Spleen (tissue), 7 donors: ENCODE measurements at regions not wholly inside any gene's neighbourhood (a gene's known extent, or its start where the extent isn't known, plus 50 kb on each side); places are given as distances from the start of the nearest gene placed in this dataset.

Experiments used
- CTCF ChIP-seq, 11 experiments: fragments of 200-600 bp in 7 of 11; fragments of 450-650 bp in 4 of 11; sonication (generic) in 4 of 11; IDR thresholded peaks in 8 of 11; conservative IDR thresholded peaks in 3 of 11; 1 replicate in 7 of 11; 2 replicates in 4 of 11; pipeline versions ENCODE4 v1.4.0 to v1.8.0; 2016 to 2021; ENCODE audit warnings: antibody characterized with exemption in 11 of 11, inconsistent platforms in 4 of 11, mild to moderate bottlenecking in 1 of 11
- POLR2AphosphoS5 ChIP-seq, 3 donors: sonication (generic); formaldehyde crosslinking; IDR thresholded peaks; one replicate each; pipeline ENCODE4 v1.5.1; 2017; ENCODE audit warnings: antibody characterized with exemption in 3 of 3
- donor health status: DM: no; HTN: no; CAD: no; lungs with moderate emphysema.
- donor health status: DM: no; HTN: no; CAD: no.
- donor health status: DM: no; HTN: no; CAD: no.

GRCh38 chr12:107500307-107500706 is 185.3 kb upstream of the PWP1 start:
- TF ChIP-seq CTCF (IDR thresholded peaks at IDR 0.05 in 8 of 11, conservative IDR thresholded peaks at IDR 0.05 in 3 of 11): no peak
- TF ChIP-seq POLR2AphosphoS5 (IDR thresholded peaks at IDR 0.05): no peak
